ENCODE measurements at regions not wholly inside any gene's neighbourhood (a gene's known extent, or its start where the extent isn't known, plus 50 kb on each side); places are given as distances from the start of the nearest gene placed in this dataset.

- H3K27ac ChIP-seq = no peak overlapping the region
- no peak overlapping the region for H3K4me3 ChIP-seq
- TF ChIP-seq EP300 (IDR thresholded peaks at IDR 0.05) (no peak), POLR2AphosphoS5 (IDR thresholded peaks at IDR 0.05) (no peak), CTCF (IDR thresholded peaks at IDR 0.05) (no peak), POLR2A (IDR thresholded peaks at IDR 0.05) (no peak)
- WGBS, 5 donors = 88 to 96% (median 93%) methylated on average over 1 of the region's 1 CpG
- DNase-seq = no peak
- peaks cover 0 to 4% (median 0%) of the 10 kb centered on the region in 3 donors for H3K27me3 ChIP-seq
- intact Hi-C loops (cut with DNase I; ENCODE audit: low total_unique reads) = no loop called here
- H3K4me1 ChIP-seq = no peaks in the 10 kb centered on the region
- no peaks in the 10 kb centered on the region for H3K9me3 ChIP-seq
- H3K36me3 ChIP-seq = no peaks in the 10 kb centered on the region
These were observed 117.4 kb upstream of the EPB41L3 start for GRCh38 chr18:5661179-5661578.

- no peaks in the 10 kb centered on the region for H3K4me1 ChIP-seq
- H3K27ac ChIP-seq = no peak overlapping the region
- no peaks in the 10 kb centered on the region for H3K36me3 ChIP-seq
- peaks cover 0 to 4% (median 0%) of the 10 kb centered on the region in 3 donors for H3K27me3 ChIP-seq
- H3K4me3 ChIP-seq = no peak overlapping the region
- no peak for TF ChIP-seq CTCF (IDR thresholded peaks at IDR 0.05)
- no peaks in the 10 kb centered on the region for H3K9me3 ChIP-seq
- DNase-seq = no peak
- intact Hi-C loops (cut with DNase I; ENCODE audit: low total_unique reads) = no loop called here
- 74 to 86% (median 83%) methylated on average over 3 of the region's 3 CpGs for WGBS, 5 donors
These were observed 110.0 kb upstream of the EPB41L3 start for GRCh38 chr18:5653802-5654201.

GRCh38 chr18:5651736-5652135 lies 107.9 kb upstream of the EPB41L3 start:
- TF ChIP-seq CTCF (IDR thresholded peaks at IDR 0.05) (no peak), POLR2AphosphoS5 (IDR thresholded peaks at IDR 0.05) (no peak), EP300 (IDR thresholded peaks at IDR 0.05) (no peak)
- peaks cover 0 to 3% (median 0%) of the 10 kb centered on the region in 3 donors for H3K27me3 ChIP-seq
- no peaks in the 10 kb centered on the region for H3K4me1 ChIP-seq
- H3K36me3 ChIP-seq = no peaks in the 10 kb centered on the region
- H3K27ac ChIP-seq = no peak overlapping the region
- intact Hi-C loops (cut with DNase I; ENCODE audit: low total_unique reads) = no loop called here
- DNase-seq = no peak
- no peak overlapping the region for H3K4me3 ChIP-seq
- H3K9me3 ChIP-seq = no peaks in the 10 kb centered on the region

GRCh38 chr18:5649439-5649838 lies 105.6 kb upstream of the EPB41L3 start:
- Histone ChIP-seq H3K27me3 (no peaks in the 10 kb centered on the region), H3K9me3 (no peaks in the 10 kb centered on the region), H3K4me3 (no peak overlapping the region), H3K36me3 (no peaks in the 10 kb centered on the region), H3K27ac (no peak overlapping the region), H3K4me1 (no peaks in the 10 kb centered on the region)
- 71 to 82% (median 79%) methylated on average over 8 of the region's 8 CpGs for WGBS, 5 donors
- TF ChIP-seq POLR2A (IDR thresholded peaks at IDR 0.05) = no peak
- no peak for TF ChIP-seq POLR2AphosphoS5 (IDR thresholded peaks at IDR 0.05)
- intact Hi-C loops (cut with DNase I; ENCODE audit: low total_unique reads) = no loop called here
- DNase-seq = no peak

GRCh38 chr18:5646739-5647138 lies 102.9 kb upstream of the EPB41L3 start:
- no peak overlapping the region for H3K4me3 ChIP-seq
- no peak for TF ChIP-seq EP300 (IDR thresholded peaks at IDR 0.05)
- TF ChIP-seq POLR2AphosphoS5 (IDR thresholded peaks at IDR 0.05) = no peak
- no peak for TF ChIP-seq CTCF (IDR thresholded peaks at IDR 0.05)
- no peak for TF ChIP-seq POLR2A (IDR thresholded peaks at IDR 0.05)
- no peaks in the 10 kb centered on the region for H3K9me3 ChIP-seq
- intact Hi-C loops (cut with DNase I; ENCODE audit: low total_unique reads) = no loop called here
- H3K27me3 ChIP-seq = peaks cover 0 to 5% (median 0%) of the 10 kb centered on the region in 3 donors
- no peaks in the 10 kb centered on the region for H3K4me1 ChIP-seq
- H3K27ac ChIP-seq = no peak overlapping the region
- DNase-seq = no peak
- no peaks in the 10 kb centered on the region for H3K36me3 ChIP-seq
- WGBS, 5 donors = 50 to 78% (median 72%) methylated on average over 3 of the region's 3 CpGs
